DOHH2 (cell line): ENCODE measurements at regions not wholly inside any gene's neighbourhood (a gene's known extent, or its start where the extent isn't known, plus 50 kb on each side); places are given as distances from the start of the nearest gene placed in this dataset.

ENCODE experiments used
- CTCF ChIP-seq: fragments of 200-600 bp; sonication (generic); IDR thresholded peaks from one replicate; pipeline ENCODE4 v1.5.1; 2014; ENCODE audit warnings: antibody characterized with exemption, mild to moderate bottlenecking, low read depth, low read length; ENCODE audit not compliant: poor library complexity, severe bottlenecking
- EZH2phosphoT487 ChIP-seq: fragments of 200-600 bp; sonication (generic); IDR thresholded peaks from 2 replicates; pipeline ENCODE4 v1.6.1; 2017; ENCODE audit warnings: borderline replicate concordance, mild to moderate bottlenecking, antibody characterized with exemption, low read length, moderate library complexity, mixed read lengths

GRCh38 chr18:60067426-60068210 lies 167.8 kb downstream of the PMAIP1 start:
- TF ChIP-seq CTCF = no peak
- no peak for TF ChIP-seq EZH2phosphoT487
